ENCODE measurements at regions not wholly inside any gene's neighbourhood (a gene's known extent, or its start where the extent isn't known, plus 50 kb on each side); places are given as distances from the start of the nearest gene placed in this dataset.

GRCh38 chr20:57788936-57789613 lies 79.3 kb upstream of the PMEPA1 start:
- H3K4me2 ChIP-seq (ENCODE audit: low read depth, low read length, poor library complexity, severe bottlenecking), result no peak overlapping the region
- no peaks in the 10 kb centered on the region for H3K27me3 ChIP-seq (ENCODE audit: insufficient read depth, low read length, poor library complexity, severe bottlenecking)
- H3K9me3 ChIP-seq (ENCODE audit: insufficient read depth, low read depth, low read length), result no peaks in the 10 kb centered on the region
- H3F3A ChIP-seq (ENCODE audit: low read depth), result no peaks in the 10 kb centered on the region
- H3K4me3 ChIP-seq (ENCODE audit: low read length, poor library complexity, severe bottlenecking), result no peak overlapping the region
- no peaks in the 10 kb centered on the region for H3K9me2 ChIP-seq (replicated peaks; ENCODE audit: low read depth, low read length)
- H2AFZ ChIP-seq (ENCODE audit: low read length), result no peak overlapping the region
- no peaks in the 10 kb centered on the region for H3K4me1 ChIP-seq (ENCODE audit: insufficient read depth, low read length, poor library complexity, severe bottlenecking)
- H4K20me1 ChIP-seq (ENCODE audit: insufficient read depth, low read length, poor library complexity, severe bottlenecking), result no peaks in the 10 kb centered on the region
- TF ChIP-seq CTCF (conservative IDR thresholded peaks at IDR 0.05; ENCODE audit: low read length) (no peak), EZH2phosphoT487 (IDR thresholded peaks at IDR 0.05; ENCODE audit: borderline replicate concordance) (no peak)
- no peak overlapping the region for H3K9ac ChIP-seq (ENCODE audit: low read depth, low read length, poor library complexity, severe bottlenecking)
- no peaks in the 10 kb centered on the region for H3K79me2 ChIP-seq (ENCODE audit: insufficient read depth, low read length)
- no peaks in the 10 kb centered on the region for H3K36me3 ChIP-seq (ENCODE audit: insufficient read depth, low read length)

- H3K9me2 ChIP-seq (replicated peaks; ENCODE audit: low read depth, low read length), result no peaks in the 10 kb centered on the region
- no peaks in the 10 kb centered on the region for H3F3A ChIP-seq (ENCODE audit: low read depth)
- H3K4me1 ChIP-seq (ENCODE audit: insufficient read depth, low read length, poor library complexity, severe bottlenecking), result no peaks in the 10 kb centered on the region
- H3K4me2 ChIP-seq (ENCODE audit: low read depth, low read length, poor library complexity, severe bottlenecking), result no peak overlapping the region
- no peak overlapping the region for H3K9ac ChIP-seq (ENCODE audit: low read depth, low read length, poor library complexity, severe bottlenecking)
- no peaks in the 10 kb centered on the region for H3K79me2 ChIP-seq (ENCODE audit: insufficient read depth, low read length)
- no peak overlapping the region for H2AFZ ChIP-seq (ENCODE audit: low read length)
- TF ChIP-seq EZH2phosphoT487 (IDR thresholded peaks at IDR 0.05; ENCODE audit: borderline replicate concordance) (no peak), CTCF (conservative IDR thresholded peaks at IDR 0.05; ENCODE audit: low read length) (no peak)
- no peaks in the 10 kb centered on the region for H3K9me3 ChIP-seq (ENCODE audit: insufficient read depth, low read depth, low read length)
- no peaks in the 10 kb centered on the region for H3K27me3 ChIP-seq (ENCODE audit: insufficient read depth, low read length, poor library complexity, severe bottlenecking)
- H3K36me3 ChIP-seq (ENCODE audit: insufficient read depth, low read length), result no peaks in the 10 kb centered on the region
- no peaks in the 10 kb centered on the region for H4K20me1 ChIP-seq (ENCODE audit: insufficient read depth, low read length, poor library complexity, severe bottlenecking)
- no peak overlapping the region for H3K4me3 ChIP-seq (ENCODE audit: low read length, poor library complexity, severe bottlenecking)
These were observed 78.4 kb upstream of the PMEPA1 start for GRCh38 chr20:57787990-57788781.

GRCh38 chr20:57787151-57787989 lies 77.6 kb upstream of the PMEPA1 start:
- no peaks in the 10 kb centered on the region for H4K20me1 ChIP-seq (ENCODE audit: insufficient read depth, low read length, poor library complexity, severe bottlenecking)
- H3F3A ChIP-seq (ENCODE audit: low read depth), result no peaks in the 10 kb centered on the region
- H3K9me3 ChIP-seq (ENCODE audit: insufficient read depth, low read depth, low read length), result no peaks in the 10 kb centered on the region
- no peaks in the 10 kb centered on the region for H3K79me2 ChIP-seq (ENCODE audit: insufficient read depth, low read length)
- H3K27me3 ChIP-seq (ENCODE audit: insufficient read depth, low read length, poor library complexity, severe bottlenecking), result no peaks in the 10 kb centered on the region
- H2AFZ ChIP-seq (ENCODE audit: low read length), result no peak overlapping the region
- H3K4me3 ChIP-seq (ENCODE audit: low read length, poor library complexity, severe bottlenecking), result no peak overlapping the region
- no peaks in the 10 kb centered on the region for H3K36me3 ChIP-seq (ENCODE audit: insufficient read depth, low read length)
- no peaks in the 10 kb centered on the region for H3K4me1 ChIP-seq (ENCODE audit: insufficient read depth, low read length, poor library complexity, severe bottlenecking)
- no peaks in the 10 kb centered on the region for H3K9me2 ChIP-seq (replicated peaks; ENCODE audit: low read depth, low read length)
- H3K4me2 ChIP-seq (ENCODE audit: low read depth, low read length, poor library complexity, severe bottlenecking), result no peak overlapping the region
- TF ChIP-seq CTCF (conservative IDR thresholded peaks at IDR 0.05; ENCODE audit: low read length) (no peak), EZH2phosphoT487 (IDR thresholded peaks at IDR 0.05; ENCODE audit: borderline replicate concordance) (no peak)
- H3K9ac ChIP-seq (ENCODE audit: low read depth, low read length, poor library complexity, severe bottlenecking), result no peak overlapping the region
